Kidney (tissue), 13 donors: ENCODE measurements at regions not wholly inside any gene's neighbourhood (a gene's known extent, or its start where the extent isn't known, plus 50 kb on each side); places are given as distances from the start of the nearest gene placed in this dataset.

ENCODE experiments used
- DNase-seq, 5 donors: peaks; one replicate each; pipeline ENCODE4 v3.0.0-alpha.2; 2013 to 2020
- FAIRE-seq: peaks from 2 replicates; lab custom pipeline; 2012; peaks lifted over from hg19 to GRCh38; lab: Jason Lieb, UNC
- H3K27ac ChIP-seq, 2 donors: one replicate each; pipeline ENCODE4 v1.7.0; 2013; ENCODE audit warnings: low read depth in 2 of 2, low read length in 2 of 2, inconsistent platforms in 1 of 2
- H3K27me3 ChIP-seq: one replicate; pipeline ENCODE4 v1.7.1; 2013; ENCODE audit warnings: low read length, inconsistent platforms; ENCODE audit not compliant: control insufficient read depth, insufficient read depth
- H3K36me3 ChIP-seq, 3 donors: one replicate each; pipeline versions ENCODE4 v1.7.0 to v1.7.1; 2013; ENCODE audit warnings: low read length in 3 of 3, control low read depth in 1 of 3, inconsistent platforms in 1 of 3; ENCODE audit not compliant: insufficient read depth in 3 of 3, control insufficient read depth in 2 of 3
- H3K4me1 ChIP-seq, 3 donors: one replicate each; pipeline versions ENCODE4 v1.7.0 to v1.7.1; 2013; ENCODE audit warnings: low read length in 3 of 3, inconsistent platforms in 1 of 3, low read depth in 1 of 3; ENCODE audit not compliant: control insufficient read depth in 2 of 3, insufficient read depth in 2 of 3
- H3K4me3 ChIP-seq, 3 donors: one replicate each; pipeline versions ENCODE4 v1.7.0 to v1.8.1; 2013; ENCODE audit warnings: low read length in 3 of 3, control low read depth in 1 of 3, inconsistent platforms in 1 of 3
- H3K9ac ChIP-seq, 3 donors: one replicate each; pipeline versions ENCODE4 v1.7.0 to v1.7.1; 2013; ENCODE audit warnings: low read length in 3 of 3, control low read depth in 1 of 3, inconsistent platforms in 1 of 3
- H3K9me3 ChIP-seq, 3 donors: one replicate each; pipeline versions ENCODE4 v1.7.0 to v1.7.1; 2013; ENCODE audit warnings: low read length in 3 of 3, control low read depth in 1 of 3, inconsistent platforms in 1 of 3; ENCODE audit not compliant: control insufficient read depth in 2 of 3, insufficient read depth in 1 of 3
- intact Hi-C: fragments of 100-400 bp; cut with DNase I; formaldehyde crosslinking; loops from one replicate; pipeline ENCODE4 v1.11.1; 2022
- TF ChIP-seq, protein P1 (sequence below): IDR thresholded peaks from 3 replicates; pipeline ENCODE4 v1.5.1; 2012; ENCODE audit warnings: mild to moderate bottlenecking, moderate library complexity, borderline replicate concordance; ENCODE audit not compliant: insufficient read depth; ENCODE audit errors: extremely low read depth
- donor health status: control.
- donor health status: control.
- donor health status: control.
- donor health status: control.
- donor health status: control.
- donor health status: DM: yes; HTN: yes; CAD: no.
- donor health status: Normal renal cell carcinoma (clear cell type).

DNA sequence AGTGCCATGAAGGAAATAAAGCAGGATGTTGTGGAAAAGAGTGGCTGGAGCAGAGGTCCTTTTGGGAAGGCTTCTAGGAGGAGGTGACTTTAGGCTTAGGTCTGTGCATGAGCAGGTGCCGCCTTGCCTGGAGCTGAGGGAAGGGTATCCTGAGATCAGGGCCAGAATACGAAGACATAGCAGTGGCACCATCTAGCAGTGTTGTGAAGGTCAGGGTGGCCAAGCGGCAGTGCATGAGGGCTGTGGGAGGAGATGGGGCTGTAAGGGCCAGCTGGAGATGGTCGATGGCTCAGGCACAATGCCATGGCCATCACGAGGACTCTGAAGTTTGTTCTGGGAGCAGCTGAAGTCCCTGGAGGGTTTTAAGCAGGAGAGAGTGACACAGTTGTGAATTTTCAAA is 219.5 kb downstream of the PTPRU start:
- FAIRE-seq (no peak), DNase-seq (peak in 1 of 5 donors; percentile 19)
- TF ChIP-seq, protein P1, sequence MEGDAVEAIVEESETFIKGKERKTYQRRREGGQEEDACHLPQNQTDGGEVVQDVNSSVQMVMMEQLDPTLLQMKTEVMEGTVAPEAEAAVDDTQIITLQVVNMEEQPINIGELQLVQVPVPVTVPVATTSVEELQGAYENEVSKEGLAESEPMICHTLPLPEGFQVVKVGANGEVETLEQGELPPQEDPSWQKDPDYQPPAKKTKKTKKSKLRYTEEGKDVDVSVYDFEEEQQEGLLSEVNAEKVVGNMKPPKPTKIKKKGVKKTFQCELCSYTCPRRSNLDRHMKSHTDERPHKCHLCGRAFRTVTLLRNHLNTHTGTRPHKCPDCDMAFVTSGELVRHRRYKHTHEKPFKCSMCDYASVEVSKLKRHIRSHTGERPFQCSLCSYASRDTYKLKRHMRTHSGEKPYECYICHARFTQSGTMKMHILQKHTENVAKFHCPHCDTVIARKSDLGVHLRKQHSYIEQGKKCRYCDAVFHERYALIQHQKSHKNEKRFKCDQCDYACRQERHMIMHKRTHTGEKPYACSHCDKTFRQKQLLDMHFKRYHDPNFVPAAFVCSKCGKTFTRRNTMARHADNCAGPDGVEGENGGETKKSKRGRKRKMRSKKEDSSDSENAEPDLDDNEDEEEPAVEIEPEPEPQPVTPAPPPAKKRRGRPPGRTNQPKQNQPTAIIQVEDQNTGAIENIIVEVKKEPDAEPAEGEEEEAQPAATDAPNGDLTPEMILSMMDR = no peak
- H3K27ac ChIP-seq = no peak overlapping the region
- H3K4me1 ChIP-seq = no peaks in the 10 kb centered on the region
- no peak overlapping the region for H3K9ac ChIP-seq
- intact Hi-C loops = no loop called here
- H3K9me3 ChIP-seq = no peaks in the 10 kb centered on the region
- no peak overlapping the region for H3K4me3 ChIP-seq
- no peaks in the 10 kb centered on the region for H3K27me3 ChIP-seq
- no peaks in the 10 kb centered on the region for H3K36me3 ChIP-seq

DNA sequence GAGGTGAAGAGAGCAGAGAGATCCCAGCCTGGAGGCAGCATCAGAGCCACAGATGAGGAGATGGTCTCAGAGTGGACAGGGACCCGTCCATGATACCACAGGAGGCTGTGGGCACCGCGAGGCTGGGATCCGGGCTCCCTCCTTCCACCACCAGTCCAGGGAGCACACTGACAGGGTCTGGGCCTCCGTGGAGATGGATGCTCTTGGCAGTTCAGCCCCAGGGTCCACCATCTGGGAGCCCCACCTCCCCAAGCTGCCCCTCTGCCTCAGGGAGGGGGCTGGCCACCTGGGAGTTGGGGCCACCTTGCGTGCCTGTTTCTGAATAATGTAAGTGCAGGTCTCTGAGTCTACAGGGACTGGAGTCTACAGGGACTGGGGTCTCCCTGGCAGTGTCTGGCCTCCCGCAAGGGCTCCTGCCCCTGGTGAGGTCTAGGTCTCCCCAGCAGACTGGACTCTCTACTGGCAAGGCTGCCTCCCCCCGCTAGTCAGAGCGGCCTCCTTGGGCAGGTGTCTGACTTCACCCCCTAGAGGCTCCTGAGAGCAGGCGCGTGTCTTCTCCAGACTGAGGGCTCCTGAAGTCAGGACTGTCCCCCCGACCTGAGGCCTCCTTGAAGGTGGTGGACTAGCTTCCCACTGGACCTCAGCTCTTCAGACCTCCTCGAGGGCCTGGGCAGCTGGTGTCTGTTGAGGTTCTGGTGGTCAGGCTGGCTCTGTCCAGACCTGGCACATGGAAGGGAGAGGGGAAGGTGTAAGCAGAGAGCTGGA is 218.5 kb downstream of the PTPRU start:
- Histone ChIP-seq H3K4me3 (no peak overlapping the region), H3K4me1 (no peaks in the 10 kb centered on the region), H3K9ac (no peak overlapping the region), H3K36me3 (no peaks in the 10 kb centered on the region), H3K27me3 (no peaks in the 10 kb centered on the region), H3K27ac (no peak overlapping the region), H3K9me3 (no peaks in the 10 kb centered on the region)
- TF ChIP-seq, protein P1 = no peak
- peak in 1 of 5 donors; percentile 24 for DNase-seq
- no peak for FAIRE-seq
- intact Hi-C loops = no loop called here

DNA sequence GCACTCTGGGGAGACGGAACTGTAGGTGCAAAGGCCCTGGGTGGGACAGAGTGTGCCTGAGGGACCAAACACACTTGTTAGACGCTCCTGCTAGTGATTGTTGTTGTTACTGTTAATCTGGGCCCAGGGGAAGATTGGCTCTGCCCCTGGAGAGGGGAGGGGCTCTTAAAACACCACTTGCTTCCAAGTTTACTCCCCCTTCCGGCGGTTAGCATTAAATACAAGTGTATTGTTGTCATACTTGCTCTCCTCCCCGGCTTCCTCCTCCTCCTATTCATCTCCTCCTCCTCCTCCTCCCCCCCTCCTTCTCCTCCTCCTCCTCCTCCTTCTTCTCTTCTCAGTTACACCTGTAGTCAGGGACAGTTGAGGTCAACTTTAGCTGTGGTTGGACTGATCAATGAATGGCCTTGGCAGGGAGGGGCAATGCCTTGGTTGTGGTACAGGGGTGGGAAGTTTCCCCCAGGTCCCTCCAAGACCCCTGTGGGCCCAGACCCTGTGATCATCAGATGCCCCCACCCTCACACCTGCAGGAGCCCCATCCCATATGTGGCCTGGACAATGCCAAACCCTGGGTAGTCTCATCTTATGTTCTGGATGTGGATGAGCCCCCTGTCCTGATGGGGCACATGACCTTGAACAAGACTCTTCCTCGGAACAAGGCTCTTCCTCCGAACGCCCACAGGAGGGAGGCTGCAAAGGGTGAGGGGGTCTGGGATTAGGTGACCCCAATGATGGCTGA is 217.3 kb downstream of the PTPRU start:
- H3K27ac ChIP-seq = no peak overlapping the region
- DNase-seq (peak in 1 of 5 donors; percentile 54), FAIRE-seq (no peak)
- TF ChIP-seq, protein P1 = no peak
- H3K9me3 ChIP-seq = no peaks in the 10 kb centered on the region
- intact Hi-C loops = no loop called here
- no peaks in the 10 kb centered on the region for H3K4me1 ChIP-seq
- H3K4me3 ChIP-seq = no peak overlapping the region
- no peak overlapping the region for H3K9ac ChIP-seq
- no peaks in the 10 kb centered on the region for H3K36me3 ChIP-seq
- no peaks in the 10 kb centered on the region for H3K27me3 ChIP-seq
